GM21390 (cell line): ENCODE measurements at regions not wholly inside any gene's neighbourhood (a gene's known extent, or its start where the extent isn't known, plus 50 kb on each side); places are given as distances from the start of the nearest gene placed in this dataset.

Experiments used
- ATAC-seq: cut with Tn5 transposase; IDR thresholded peaks from one replicate; pipeline ENCODE4 v1.9.1; 2021; ENCODE audit not compliant: unreplicated experiment

GRCh38 chr1:201706109-201706508 is 122.8 kb upstream of the IPO9 start:
- ATAC-seq = no peak

GRCh38 chr1:201707027-201707426 is 121.9 kb upstream of the IPO9 start:
- ATAC-seq = no peak

- no peak for ATAC-seq
Observed at GRCh38 chr1:201707656-201708055, 121.3 kb upstream of the IPO9 start.

DNA sequence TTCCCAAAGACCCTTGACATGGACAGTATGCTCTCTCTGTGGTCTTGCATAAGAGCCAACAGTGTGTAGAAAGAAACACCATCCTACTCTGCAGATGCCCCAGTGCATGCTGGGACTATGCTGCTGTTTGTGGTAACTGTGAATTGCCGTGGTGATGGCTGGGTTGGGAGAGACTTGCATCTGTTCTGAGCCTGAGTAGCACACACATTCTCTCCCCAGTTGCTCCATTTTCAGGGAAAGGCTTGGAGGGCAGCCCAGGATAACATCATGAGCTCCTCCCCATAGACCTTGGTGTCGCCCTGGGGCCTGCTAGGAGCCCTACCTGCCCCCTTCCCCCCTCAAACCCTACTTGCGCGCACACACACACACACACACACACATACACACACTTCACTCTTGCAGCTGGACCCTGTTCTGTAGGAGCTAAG is 120.9 kb upstream of the IPO9 start:
- ATAC-seq = no peak

GRCh38 chr1:201708691-201709090 is 120.3 kb upstream of the IPO9 start:
- no peak for ATAC-seq

- ATAC-seq = peak; percentile 73
Observed at GRCh38 chr1:201709564-201710295, 119.2 kb upstream of the IPO9 start.

GRCh38 chr1:201710632-201711597 is 118.0 kb upstream of the IPO9 start:
- no peak for ATAC-seq

DNA sequence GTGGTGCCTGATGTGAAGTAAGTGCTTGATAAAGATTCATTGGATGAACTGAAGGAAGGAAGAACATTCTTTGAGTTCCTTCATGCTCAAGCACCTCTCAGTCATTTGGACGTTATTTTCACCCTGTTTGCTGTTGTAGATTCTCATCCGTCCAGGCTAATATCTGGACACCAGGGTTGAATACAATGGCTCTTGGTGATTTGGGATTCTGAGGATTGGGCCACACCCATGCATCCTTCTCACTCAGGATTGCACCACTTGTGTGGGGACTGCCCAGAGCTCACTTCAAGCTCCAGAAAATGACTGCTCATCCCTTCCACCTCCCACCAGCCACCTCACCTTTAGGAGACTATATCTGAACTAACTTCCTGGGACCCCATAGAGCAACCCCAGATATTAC is 117.1 kb upstream of the IPO9 start:
- no peak for ATAC-seq

DNA sequence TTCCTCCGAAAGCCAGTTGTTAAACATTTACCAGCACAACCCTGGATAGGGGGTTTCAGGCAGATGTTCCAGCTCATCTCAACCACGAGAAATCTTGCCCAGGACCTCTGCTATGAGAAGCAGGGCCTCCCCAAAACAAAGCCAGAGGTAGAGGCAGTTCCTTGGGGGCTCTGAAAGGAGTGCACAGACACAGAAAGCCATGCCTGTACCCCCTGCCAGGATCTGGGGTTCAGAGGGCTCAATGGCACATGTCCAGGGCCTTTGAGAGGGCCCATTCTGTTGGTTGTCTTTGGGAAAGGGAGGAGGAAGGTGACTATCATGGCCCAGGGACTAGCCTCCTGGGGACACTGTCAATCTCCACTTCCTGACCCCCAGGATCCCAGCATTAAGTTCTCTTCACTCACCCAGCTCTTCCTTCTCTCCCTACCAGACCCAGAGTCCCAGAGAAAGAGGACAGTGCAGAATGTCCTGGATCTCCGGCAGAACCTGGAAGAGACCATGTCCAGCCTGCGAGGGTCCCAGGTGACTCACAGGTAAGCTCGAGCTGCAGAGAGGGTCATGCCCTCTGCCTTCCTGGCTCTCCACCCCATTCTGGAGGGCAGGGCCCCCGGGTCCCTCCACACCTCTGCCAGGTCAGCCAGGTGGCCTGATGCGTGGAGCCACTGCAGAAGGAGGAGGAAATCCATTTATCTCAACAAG is 116.4 kb upstream of the IPO9 start:
- ATAC-seq = no peak

GRCh38 chr1:201713086-201713810 is 115.7 kb upstream of the IPO9 start:
- no peak for ATAC-seq

GRCh38 chr1:201714542-201715329 is 114.2 kb upstream of the IPO9 start:
- ATAC-seq = no peak

DNA sequence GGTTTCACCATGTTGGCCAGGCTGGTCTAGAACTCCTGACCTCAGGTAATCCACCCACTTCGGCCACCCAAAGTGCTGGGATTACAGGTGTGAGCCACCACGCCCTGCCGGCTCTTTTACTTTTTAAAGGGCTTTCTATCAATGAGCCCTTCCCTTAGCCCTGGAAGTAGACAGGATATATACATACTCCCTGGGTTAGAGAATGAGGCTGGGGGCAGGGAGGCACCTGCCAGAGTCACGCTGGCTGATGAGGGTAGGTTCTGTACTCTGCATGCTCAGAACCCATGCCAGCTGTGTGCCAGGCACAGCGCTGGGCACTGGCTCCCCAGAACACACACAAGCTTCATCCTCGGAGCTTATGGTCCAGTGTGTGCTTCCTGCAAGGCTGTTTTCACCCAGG is 113.6 kb upstream of the IPO9 start:
- no peak for ATAC-seq

- ATAC-seq = no peak
Observed at GRCh38 chr1:201715801-201716741, 112.9 kb upstream of the IPO9 start.

DNA sequence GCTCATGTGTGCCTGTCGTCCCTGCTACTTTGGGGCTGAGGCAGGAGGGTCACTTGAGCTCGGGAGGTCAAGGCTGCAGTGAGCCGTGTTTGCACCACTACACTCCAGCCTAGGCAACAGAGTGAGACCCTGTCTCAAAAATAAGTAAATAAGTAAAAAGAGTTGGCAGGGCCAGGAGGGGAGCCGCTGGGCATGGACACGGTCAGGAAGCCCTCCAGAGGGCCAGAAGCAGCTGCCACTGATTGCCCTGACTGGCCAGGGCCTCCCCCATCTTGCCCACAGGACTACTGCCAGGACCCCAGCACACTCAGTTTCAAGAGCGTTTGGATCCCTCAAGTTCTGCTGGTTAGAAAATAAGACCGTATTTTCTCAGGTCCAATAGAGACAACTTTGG is 112.2 kb upstream of the IPO9 start:
- no peak for ATAC-seq

- no peak for ATAC-seq
Observed at GRCh38 chr1:201717286-201717685, 111.7 kb upstream of the IPO9 start.

- ATAC-seq = no peak
Observed at GRCh38 chr1:201718346-201719202, 110.4 kb upstream of the IPO9 start.

GRCh38 chr1:201719812-201720521 is 109.0 kb upstream of the IPO9 start:
- no peak for ATAC-seq

GRCh38 chr1:201720522-201720844 is 108.5 kb upstream of the IPO9 start:
- ATAC-seq = no peak
